NB4 (cell line): ENCODE measurements at regions not wholly inside any gene's neighbourhood (a gene's known extent, or its start where the extent isn't known, plus 50 kb on each side); places are given as distances from the start of the nearest gene placed in this dataset.

Source experiments
- POLR2A ChIP-seq: IDR thresholded peaks from 2 replicates; pipeline ENCODE4 v1.6.1; 2011; ENCODE audit warnings: mild to moderate bottlenecking; ENCODE audit not compliant: insufficient read length; ENCODE audit errors: extremely low read depth
- TF ChIP-seq, protein P1 (sequence below): IDR thresholded peaks from one replicate; pipeline ENCODE4 v1.5.1; 2012; ENCODE audit warnings: low read depth, low read length

- TF ChIP-seq, protein P1, sequence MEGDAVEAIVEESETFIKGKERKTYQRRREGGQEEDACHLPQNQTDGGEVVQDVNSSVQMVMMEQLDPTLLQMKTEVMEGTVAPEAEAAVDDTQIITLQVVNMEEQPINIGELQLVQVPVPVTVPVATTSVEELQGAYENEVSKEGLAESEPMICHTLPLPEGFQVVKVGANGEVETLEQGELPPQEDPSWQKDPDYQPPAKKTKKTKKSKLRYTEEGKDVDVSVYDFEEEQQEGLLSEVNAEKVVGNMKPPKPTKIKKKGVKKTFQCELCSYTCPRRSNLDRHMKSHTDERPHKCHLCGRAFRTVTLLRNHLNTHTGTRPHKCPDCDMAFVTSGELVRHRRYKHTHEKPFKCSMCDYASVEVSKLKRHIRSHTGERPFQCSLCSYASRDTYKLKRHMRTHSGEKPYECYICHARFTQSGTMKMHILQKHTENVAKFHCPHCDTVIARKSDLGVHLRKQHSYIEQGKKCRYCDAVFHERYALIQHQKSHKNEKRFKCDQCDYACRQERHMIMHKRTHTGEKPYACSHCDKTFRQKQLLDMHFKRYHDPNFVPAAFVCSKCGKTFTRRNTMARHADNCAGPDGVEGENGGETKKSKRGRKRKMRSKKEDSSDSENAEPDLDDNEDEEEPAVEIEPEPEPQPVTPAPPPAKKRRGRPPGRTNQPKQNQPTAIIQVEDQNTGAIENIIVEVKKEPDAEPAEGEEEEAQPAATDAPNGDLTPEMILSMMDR = no peak
- no peak for TF ChIP-seq POLR2A
Observed at GRCh38 chr5:40333459-40334241, 346.1 kb upstream of the PTGER4 start.
